ENCODE measurements at regions not wholly inside any gene's neighbourhood (a gene's known extent, or its start where the extent isn't known, plus 50 kb on each side); places are given as distances from the start of the nearest gene placed in this dataset.

DNA sequence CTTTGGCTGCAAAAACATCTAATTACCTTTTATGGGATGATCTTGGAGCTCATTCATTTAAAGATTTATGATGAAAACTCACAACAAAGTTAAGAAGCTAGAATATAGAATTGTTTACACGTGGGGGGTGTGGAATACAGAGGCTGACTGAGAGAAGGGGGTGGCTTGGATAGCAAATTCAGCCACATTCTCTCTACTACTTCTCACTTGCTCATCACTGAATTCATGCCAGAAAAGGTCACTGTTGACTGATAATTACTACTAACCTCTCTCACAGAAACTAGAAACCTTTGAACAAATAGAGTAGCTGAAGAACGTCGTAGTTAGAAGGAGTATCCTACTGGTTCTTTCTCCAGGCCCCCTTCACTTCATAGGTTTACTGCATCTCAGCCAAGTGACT, 808.2 kb downstream of the BRINP1 start:
- no peaks in the 10 kb centered on the region for H3K36me3 ChIP-seq (ENCODE audit: insufficient read depth, low read length)
- H3K4me2 ChIP-seq (ENCODE audit: insufficient read depth, low read length), result no peak overlapping the region
- no peak for DNase-seq (ENCODE audit: insufficient read length, low spot score, missing footprints)
- H4K20me1 ChIP-seq (ENCODE audit: insufficient read depth, low read length), result no peaks in the 10 kb centered on the region
- no peaks in the 10 kb centered on the region for H3K79me2 ChIP-seq (ENCODE audit: insufficient read depth, low read length)
- TF ChIP-seq, protein P1, sequence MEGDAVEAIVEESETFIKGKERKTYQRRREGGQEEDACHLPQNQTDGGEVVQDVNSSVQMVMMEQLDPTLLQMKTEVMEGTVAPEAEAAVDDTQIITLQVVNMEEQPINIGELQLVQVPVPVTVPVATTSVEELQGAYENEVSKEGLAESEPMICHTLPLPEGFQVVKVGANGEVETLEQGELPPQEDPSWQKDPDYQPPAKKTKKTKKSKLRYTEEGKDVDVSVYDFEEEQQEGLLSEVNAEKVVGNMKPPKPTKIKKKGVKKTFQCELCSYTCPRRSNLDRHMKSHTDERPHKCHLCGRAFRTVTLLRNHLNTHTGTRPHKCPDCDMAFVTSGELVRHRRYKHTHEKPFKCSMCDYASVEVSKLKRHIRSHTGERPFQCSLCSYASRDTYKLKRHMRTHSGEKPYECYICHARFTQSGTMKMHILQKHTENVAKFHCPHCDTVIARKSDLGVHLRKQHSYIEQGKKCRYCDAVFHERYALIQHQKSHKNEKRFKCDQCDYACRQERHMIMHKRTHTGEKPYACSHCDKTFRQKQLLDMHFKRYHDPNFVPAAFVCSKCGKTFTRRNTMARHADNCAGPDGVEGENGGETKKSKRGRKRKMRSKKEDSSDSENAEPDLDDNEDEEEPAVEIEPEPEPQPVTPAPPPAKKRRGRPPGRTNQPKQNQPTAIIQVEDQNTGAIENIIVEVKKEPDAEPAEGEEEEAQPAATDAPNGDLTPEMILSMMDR (IDR thresholded peaks at IDR 0.05; ENCODE audit: extremely low read depth, low read depth, low read length), result no peak
- no peaks in the 10 kb centered on the region for H3K27me3 ChIP-seq (ENCODE audit: insufficient read depth, low read length)
- H3K4me3 ChIP-seq (ENCODE audit: insufficient read depth, low read length), result no peak overlapping the region
- no peaks in the 10 kb centered on the region for H3K9me3 ChIP-seq (ENCODE audit: low read depth, low read length)
- no peak overlapping the region for H3K27ac ChIP-seq (ENCODE audit: low read depth, low read length)
- H2AFZ ChIP-seq (ENCODE audit: low read length), result no peak overlapping the region
- H3K4me1 ChIP-seq (ENCODE audit: insufficient read depth, low read length), result peaks cover 2% of the 10 kb centered on the region

GRCh38 chr9:118563677-118564076, 805.6 kb downstream of the BRINP1 start:
- Histone ChIP-seq H2AFZ (ENCODE audit: low read length) (peak overlapping the region; percentile 40), H3K27me3 (ENCODE audit: insufficient read depth, low read length) (no peaks in the 10 kb centered on the region), H3K36me3 (ENCODE audit: insufficient read depth, low read length) (no peaks in the 10 kb centered on the region), H3K27ac (ENCODE audit: low read depth, low read length) (no peak overlapping the region), H3K79me2 (ENCODE audit: insufficient read depth, low read length) (no peaks in the 10 kb centered on the region), H4K20me1 (ENCODE audit: insufficient read depth, low read length) (no peaks in the 10 kb centered on the region), H3K4me1 (ENCODE audit: insufficient read depth, low read length) (peaks cover 2% of the 10 kb centered on the region), H3K9me3 (ENCODE audit: low read depth, low read length) (no peaks in the 10 kb centered on the region), H3K4me3 (ENCODE audit: insufficient read depth, low read length) (no peak overlapping the region), H3K4me2 (ENCODE audit: insufficient read depth, low read length) (peak overlapping the region; percentile 29)
- no peak for DNase-seq (ENCODE audit: insufficient read length, low spot score, missing footprints)
- TF ChIP-seq, protein P1 (IDR thresholded peaks at IDR 0.05; ENCODE audit: extremely low read depth, low read depth, low read length), result no peak

- Histone ChIP-seq H3K79me2 (ENCODE audit: insufficient read depth, low read length) (no peaks in the 10 kb centered on the region), H3K27me3 (ENCODE audit: insufficient read depth, low read length) (no peaks in the 10 kb centered on the region), H3K4me1 (ENCODE audit: insufficient read depth, low read length) (peaks cover 2% of the 10 kb centered on the region), H3K9me3 (ENCODE audit: low read depth, low read length) (no peaks in the 10 kb centered on the region), H3K4me3 (ENCODE audit: insufficient read depth, low read length) (no peak overlapping the region), H3K27ac (ENCODE audit: low read depth, low read length) (no peak overlapping the region), H3K36me3 (ENCODE audit: insufficient read depth, low read length) (no peaks in the 10 kb centered on the region), H2AFZ (ENCODE audit: low read length) (no peak overlapping the region), H3K4me2 (ENCODE audit: insufficient read depth, low read length) (no peak overlapping the region), H4K20me1 (ENCODE audit: insufficient read depth, low read length) (no peaks in the 10 kb centered on the region)
- TF ChIP-seq, protein P1 (IDR thresholded peaks at IDR 0.05; ENCODE audit: extremely low read depth, low read depth, low read length), result no peak
- no peak for DNase-seq (ENCODE audit: insufficient read length, low spot score, missing footprints)
These were observed 801.4 kb downstream of the BRINP1 start for GRCh38 chr9:118567861-118568260.

GRCh38 chr9:118568704-118569103, 800.5 kb downstream of the BRINP1 start:
- H3K27ac ChIP-seq (ENCODE audit: low read depth, low read length), result no peak overlapping the region
- H3K4me1 ChIP-seq (ENCODE audit: insufficient read depth, low read length), result no peaks in the 10 kb centered on the region
- no peaks in the 10 kb centered on the region for H3K36me3 ChIP-seq (ENCODE audit: insufficient read depth, low read length)
- TF ChIP-seq, protein P1 (IDR thresholded peaks at IDR 0.05; ENCODE audit: extremely low read depth, low read depth, low read length), result no peak
- H3K4me3 ChIP-seq (ENCODE audit: insufficient read depth, low read length), result no peak overlapping the region
- DNase-seq (ENCODE audit: insufficient read length, low spot score, missing footprints), result no peak
- no peak overlapping the region for H3K4me2 ChIP-seq (ENCODE audit: insufficient read depth, low read length)
- H3K27me3 ChIP-seq (ENCODE audit: insufficient read depth, low read length), result no peaks in the 10 kb centered on the region
- no peaks in the 10 kb centered on the region for H4K20me1 ChIP-seq (ENCODE audit: insufficient read depth, low read length)
- H3K79me2 ChIP-seq (ENCODE audit: insufficient read depth, low read length), result no peaks in the 10 kb centered on the region
- H2AFZ ChIP-seq (ENCODE audit: low read length), result no peak overlapping the region
- no peaks in the 10 kb centered on the region for H3K9me3 ChIP-seq (ENCODE audit: low read depth, low read length)
